KMS-11 (cell line): ENCODE measurements at regions not wholly inside any gene's neighbourhood (a gene's known extent, or its start where the extent isn't known, plus 50 kb on each side); places are given as distances from the start of the nearest gene placed in this dataset.

ENCODE experiments used
- H2AFZ ChIP-seq: fragments of 200-600 bp; sonication (generic); 2 replicates; pipeline ENCODE4 v1.6.1; 2016; ENCODE audit warnings: antibody characterized with exemption, mixed run types, low read depth
- H3K27ac ChIP-seq: fragments of 200-600 bp; sonication (generic); 2 replicates; pipeline ENCODE4 v1.6.1; 2016; ENCODE audit warnings: mild to moderate bottlenecking, mixed run types
- H3K27me3 ChIP-seq: fragments of 200-600 bp; sonication (generic); 2 replicates; pipeline ENCODE4 v1.6.1; 2017; ENCODE audit warnings: mild to moderate bottlenecking, low read depth, mixed run types, moderate library complexity; ENCODE audit not compliant: insufficient read depth
- H3K36me3 ChIP-seq: fragments of 200-600 bp; sonication (generic); 2 replicates; pipeline ENCODE4 v1.6.1; 2017; ENCODE audit warnings: mild to moderate bottlenecking, mixed run types; ENCODE audit not compliant: insufficient read depth
- H3K4me1 ChIP-seq: fragments of 200-600 bp; sonication (generic); 2 replicates; pipeline ENCODE4 v1.6.1; 2016; ENCODE audit warnings: mild to moderate bottlenecking, low read depth, mixed run types; ENCODE audit not compliant: poor library complexity, severe bottlenecking
- H3K4me2 ChIP-seq: fragments of 200-600 bp; sonication (generic); 2 replicates; pipeline ENCODE4 v1.7.0; 2016; ENCODE audit warnings: mild to moderate bottlenecking, mixed run types
- H3K4me3 ChIP-seq: fragments of 200-600 bp; sonication (generic); IDR thresholded peaks from 2 replicates; pipeline ENCODE4 v1.6.1; 2017; ENCODE audit warnings: low read depth, low read length, mixed read lengths; ENCODE audit not compliant: insufficient read depth
- H3K79me2 ChIP-seq: fragments of 200-600 bp; sonication (generic); 2 replicates; pipeline ENCODE4 v1.6.1; 2016; ENCODE audit warnings: low read depth, mixed run types; ENCODE audit not compliant: insufficient read depth
- H3K9ac ChIP-seq: fragments of 200-600 bp; sonication (generic); 2 replicates; pipeline ENCODE4 v1.6.1; 2016; ENCODE audit warnings: mild to moderate bottlenecking, mixed run types
- H4K20me1 ChIP-seq: fragments of 200-600 bp; sonication (generic); 2 replicates; pipeline ENCODE4 v1.6.1; 2016; ENCODE audit warnings: mild to moderate bottlenecking, mixed run types; ENCODE audit not compliant: insufficient read depth
- TF ChIP-seq, protein P1 (sequence below): fragments of 200-600 bp; sonication (generic); conservative IDR thresholded peaks from 2 replicates; pipeline ENCODE4 v1.6.1; 2017; ENCODE audit warnings: low read depth, mild to moderate bottlenecking, antibody characterized with exemption, low read length, moderate library complexity, mixed read lengths

DNA sequence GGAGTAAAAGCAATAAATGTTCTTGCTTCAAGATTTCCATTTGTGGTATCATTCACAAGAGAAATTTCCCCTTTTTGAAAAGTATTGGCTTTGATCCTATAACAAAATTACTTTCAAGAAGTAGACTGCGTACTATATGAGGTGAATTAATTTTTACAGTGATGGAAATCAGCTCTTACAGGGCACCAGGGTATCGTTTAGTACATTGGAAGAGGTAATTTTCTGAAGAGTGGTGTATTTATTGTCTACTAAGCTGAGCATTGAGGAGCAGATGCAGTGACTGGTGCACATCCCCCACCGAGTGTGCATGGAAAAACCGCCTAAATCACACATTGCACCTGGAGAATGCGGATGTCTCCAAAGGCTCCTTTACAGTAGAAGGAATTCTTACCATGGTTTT lies 209.5 kb downstream of the SAMD5 start:
- H3K36me3 ChIP-seq: no peaks in the 10 kb centered on the region
- TF ChIP-seq, protein P1, sequence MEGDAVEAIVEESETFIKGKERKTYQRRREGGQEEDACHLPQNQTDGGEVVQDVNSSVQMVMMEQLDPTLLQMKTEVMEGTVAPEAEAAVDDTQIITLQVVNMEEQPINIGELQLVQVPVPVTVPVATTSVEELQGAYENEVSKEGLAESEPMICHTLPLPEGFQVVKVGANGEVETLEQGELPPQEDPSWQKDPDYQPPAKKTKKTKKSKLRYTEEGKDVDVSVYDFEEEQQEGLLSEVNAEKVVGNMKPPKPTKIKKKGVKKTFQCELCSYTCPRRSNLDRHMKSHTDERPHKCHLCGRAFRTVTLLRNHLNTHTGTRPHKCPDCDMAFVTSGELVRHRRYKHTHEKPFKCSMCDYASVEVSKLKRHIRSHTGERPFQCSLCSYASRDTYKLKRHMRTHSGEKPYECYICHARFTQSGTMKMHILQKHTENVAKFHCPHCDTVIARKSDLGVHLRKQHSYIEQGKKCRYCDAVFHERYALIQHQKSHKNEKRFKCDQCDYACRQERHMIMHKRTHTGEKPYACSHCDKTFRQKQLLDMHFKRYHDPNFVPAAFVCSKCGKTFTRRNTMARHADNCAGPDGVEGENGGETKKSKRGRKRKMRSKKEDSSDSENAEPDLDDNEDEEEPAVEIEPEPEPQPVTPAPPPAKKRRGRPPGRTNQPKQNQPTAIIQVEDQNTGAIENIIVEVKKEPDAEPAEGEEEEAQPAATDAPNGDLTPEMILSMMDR: no peak
- H3K79me2 ChIP-seq: no peaks in the 10 kb centered on the region
- H4K20me1 ChIP-seq: no peaks in the 10 kb centered on the region
- H2AFZ ChIP-seq: no peak overlapping the region
- no peaks in the 10 kb centered on the region for H3K4me1 ChIP-seq
- H3K4me2 ChIP-seq: no peak overlapping the region
- H3K27ac ChIP-seq: no peak overlapping the region
- H3K27me3 ChIP-seq: no peaks in the 10 kb centered on the region
- no peak overlapping the region for H3K4me3 ChIP-seq
- no peak overlapping the region for H3K9ac ChIP-seq

DNA sequence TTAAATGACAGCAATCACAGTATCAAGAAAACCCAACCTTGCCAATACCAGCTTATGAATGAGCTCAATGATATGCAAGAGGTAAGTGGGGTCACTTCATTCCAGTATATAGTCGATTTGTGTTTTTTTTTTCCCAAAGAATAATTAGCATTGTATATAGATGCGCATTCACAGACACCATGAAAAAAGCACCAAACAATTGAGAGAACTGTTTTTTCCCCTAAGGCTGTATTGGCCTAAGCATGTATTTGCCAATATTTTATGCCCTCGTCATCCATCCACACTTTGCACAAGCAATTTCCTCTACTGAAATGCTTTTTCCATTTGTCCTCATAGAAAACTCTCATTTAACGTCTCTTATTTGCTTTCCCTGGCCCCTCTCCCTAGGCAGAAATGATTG lies 213.7 kb downstream of the SAMD5 start:
- Histone ChIP-seq H3K27ac (no peak overlapping the region), H2AFZ (no peak overlapping the region), H4K20me1 (no peaks in the 10 kb centered on the region), H3K36me3 (no peaks in the 10 kb centered on the region), H3K9ac (no peak overlapping the region), H3K4me2 (no peak overlapping the region), H3K79me2 (no peaks in the 10 kb centered on the region), H3K4me3 (no peak overlapping the region), H3K4me1 (no peaks in the 10 kb centered on the region), H3K27me3 (no peaks in the 10 kb centered on the region)
- TF ChIP-seq, protein P1: no peak

DNA sequence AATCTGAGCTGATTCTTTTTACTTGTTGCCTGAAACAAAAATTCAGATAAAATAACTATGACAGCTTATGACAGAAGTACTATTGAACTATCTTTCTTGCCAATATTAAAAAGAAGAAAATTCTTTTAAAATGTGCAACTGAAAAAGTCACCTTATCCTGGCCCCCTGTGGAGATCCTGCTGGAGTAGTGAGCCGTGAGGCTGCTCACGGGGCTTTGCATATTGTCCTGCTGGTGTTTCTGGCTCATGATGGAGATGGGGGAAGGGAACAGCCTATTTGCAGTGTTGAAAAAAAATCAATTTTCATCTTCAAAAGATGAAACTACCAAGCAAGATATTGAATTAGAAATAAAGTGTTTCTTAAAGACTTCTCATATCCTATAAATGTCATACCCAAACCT lies 216.0 kb downstream of the SAMD5 start:
- Histone ChIP-seq H3K36me3 (no peaks in the 10 kb centered on the region), H2AFZ (no peak overlapping the region), H3K79me2 (no peaks in the 10 kb centered on the region), H3K4me3 (no peak overlapping the region), H3K9ac (no peak overlapping the region), H3K4me2 (no peak overlapping the region), H3K4me1 (no peaks in the 10 kb centered on the region), H3K27me3 (no peaks in the 10 kb centered on the region), H4K20me1 (no peaks in the 10 kb centered on the region), H3K27ac (no peak overlapping the region)
- TF ChIP-seq, protein P1: no peak

DNA sequence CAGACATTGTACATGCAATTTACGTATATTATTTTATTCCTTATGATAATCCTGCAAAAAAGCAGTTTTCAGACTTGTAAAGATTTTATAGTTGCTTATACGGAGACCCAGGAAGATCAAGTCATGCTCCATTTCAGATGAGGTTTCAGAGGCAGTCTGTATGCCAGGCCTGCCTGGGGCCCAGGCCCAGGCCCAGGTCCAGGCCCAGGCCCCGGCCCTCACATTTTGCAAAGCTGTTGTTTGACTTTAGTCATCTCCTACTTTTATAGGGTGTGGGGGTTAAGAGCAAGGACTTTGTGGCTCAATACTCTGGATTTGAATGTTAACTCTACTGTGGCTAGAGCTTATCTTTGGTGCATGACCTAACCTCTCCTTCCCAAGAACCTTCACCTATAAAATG lies 217.9 kb downstream of the SAMD5 start:
- no peak overlapping the region for H3K4me2 ChIP-seq
- no peaks in the 10 kb centered on the region for H3K36me3 ChIP-seq
- TF ChIP-seq, protein P1: no peak
- no peaks in the 10 kb centered on the region for H3K4me1 ChIP-seq
- no peak overlapping the region for H2AFZ ChIP-seq
- H3K4me3 ChIP-seq: no peak overlapping the region
- no peaks in the 10 kb centered on the region for H3K79me2 ChIP-seq
- H3K27me3 ChIP-seq: no peaks in the 10 kb centered on the region
- H4K20me1 ChIP-seq: no peaks in the 10 kb centered on the region
- H3K9ac ChIP-seq: no peak overlapping the region
- no peak overlapping the region for H3K27ac ChIP-seq

DNA sequence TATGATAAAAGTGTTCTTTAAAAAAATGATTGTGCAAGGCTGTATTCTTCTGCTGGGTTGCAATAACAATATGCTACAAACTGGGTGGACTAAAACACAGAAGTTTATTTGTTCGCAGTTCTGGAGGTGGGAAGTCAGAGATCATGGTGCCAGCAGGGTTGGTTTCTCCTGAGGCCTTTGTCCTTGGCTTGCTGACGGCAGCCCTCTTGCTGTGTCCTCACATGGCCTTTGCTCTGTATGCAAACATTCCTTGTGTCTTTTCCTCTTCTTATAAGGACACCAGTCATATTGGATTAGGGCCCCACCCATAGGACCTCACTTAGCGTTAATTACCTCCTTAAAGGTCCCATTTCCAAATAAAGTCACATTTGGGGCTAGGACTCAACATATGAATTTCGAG lies 220.4 kb downstream of the SAMD5 start:
- TF ChIP-seq, protein P1: no peak
- no peaks in the 10 kb centered on the region for H3K4me1 ChIP-seq
- no peak overlapping the region for H2AFZ ChIP-seq
- no peaks in the 10 kb centered on the region for H4K20me1 ChIP-seq
- H3K9ac ChIP-seq: no peak overlapping the region
- no peak overlapping the region for H3K4me2 ChIP-seq
- H3K36me3 ChIP-seq: no peaks in the 10 kb centered on the region
- no peak overlapping the region for H3K27ac ChIP-seq
- H3K79me2 ChIP-seq: no peaks in the 10 kb centered on the region
- H3K4me3 ChIP-seq: no peak overlapping the region
- no peaks in the 10 kb centered on the region for H3K27me3 ChIP-seq
